ENCODE measurements at regions not wholly inside any gene's neighbourhood (a gene's known extent, or its start where the extent isn't known, plus 50 kb on each side); places are given as distances from the start of the nearest gene placed in this dataset.

GRCh38 chr19:31126236-31126635 is 223.0 kb downstream of the TSHZ3 start:
- no peaks in the 10 kb centered on the region for H3K36me3 ChIP-seq (replicated peaks; ENCODE audit: insufficient read depth, low read length)
- no peaks in the 10 kb centered on the region for H4K20me1 ChIP-seq (ENCODE audit: insufficient read depth, low read length)
- no peak overlapping the region for H3K9ac ChIP-seq (ENCODE audit: low read length)
- H3K4me1 ChIP-seq (ENCODE audit: low read length), result no peaks in the 10 kb centered on the region
- peaks cover 8% of the 10 kb centered on the region; the same call in 1 of the 2 replicates for H3K27me3 ChIP-seq (replicated peaks; ENCODE audit: insufficient read depth, low read length)
- no peaks in the 10 kb centered on the region for H3F3A ChIP-seq (ENCODE audit: insufficient read depth, low read length)
- no peak for DNase-seq
- no peaks in the 10 kb centered on the region for H3K9me3 ChIP-seq (replicated peaks; ENCODE audit: insufficient read depth, low read length)
- H3K4me2 ChIP-seq (ENCODE audit: low read depth, low read length), result no peak overlapping the region
- no peaks in the 10 kb centered on the region for H3K9me2 ChIP-seq (replicated peaks; ENCODE audit: insufficient read depth, low read length)
- no peaks in the 10 kb centered on the region for H3K79me2 ChIP-seq (ENCODE audit: low read length)
- H3K4me3 ChIP-seq (ENCODE audit: low read length), result no peak overlapping the region
- no peak overlapping the region for H3K27ac ChIP-seq (ENCODE audit: low read length)
- no peak for TF ChIP-seq CTCF (IDR thresholded peaks at IDR 0.05; ENCODE audit: low read length)
- TF ChIP-seq EZH2phosphoT487 (IDR thresholded peaks at IDR 0.05; ENCODE audit: low read length), result no peak
- no peak for TF ChIP-seq EZH2 (optimal IDR thresholded peaks at IDR 0.05; ENCODE audit: low read depth, low read length)
- no peak overlapping the region for H2AFZ ChIP-seq (ENCODE audit: low read length)

- Histone ChIP-seq H3K4me1 (ENCODE audit: low read length) (no peaks in the 10 kb centered on the region), H3K36me3 (replicated peaks; ENCODE audit: insufficient read depth, low read length) (no peaks in the 10 kb centered on the region), H3K4me3 (ENCODE audit: low read length) (no peak overlapping the region), H3K27me3 (replicated peaks; ENCODE audit: insufficient read depth, low read length) (peaks cover 8% of the 10 kb centered on the region; the same call in 1 of the 2 replicates), H3K9ac (ENCODE audit: low read length) (no peak overlapping the region), H3K27ac (ENCODE audit: low read length) (no peak overlapping the region), H3F3A (ENCODE audit: insufficient read depth, low read length) (no peaks in the 10 kb centered on the region), H3K9me2 (replicated peaks; ENCODE audit: insufficient read depth, low read length) (no peaks in the 10 kb centered on the region), H3K9me3 (replicated peaks; ENCODE audit: insufficient read depth, low read length) (no peaks in the 10 kb centered on the region), H2AFZ (ENCODE audit: low read length) (no peak overlapping the region), H3K79me2 (ENCODE audit: low read length) (no peaks in the 10 kb centered on the region), H4K20me1 (ENCODE audit: insufficient read depth, low read length) (no peaks in the 10 kb centered on the region), H3K4me2 (ENCODE audit: low read depth, low read length) (no peak overlapping the region)
- DNase-seq, result no peak
- TF ChIP-seq EZH2phosphoT487 (IDR thresholded peaks at IDR 0.05; ENCODE audit: low read length) (no peak), EZH2 (optimal IDR thresholded peaks at IDR 0.05; ENCODE audit: low read depth, low read length) (no peak), CTCF (IDR thresholded peaks at IDR 0.05; ENCODE audit: low read length) (no peak)
Observed at GRCh38 chr19:31125071-31125470, 224.2 kb downstream of the TSHZ3 start.

GRCh38 chr19:31121501-31121900 is 227.7 kb downstream of the TSHZ3 start:
- H2AFZ ChIP-seq (ENCODE audit: low read length), result no peak overlapping the region
- no peak for TF ChIP-seq EZH2phosphoT487 (IDR thresholded peaks at IDR 0.05; ENCODE audit: low read length)
- no peak overlapping the region for H3K9ac ChIP-seq (ENCODE audit: low read length)
- H3K4me3 ChIP-seq (ENCODE audit: low read length), result no peak overlapping the region
- H3F3A ChIP-seq (ENCODE audit: insufficient read depth, low read length), result no peaks in the 10 kb centered on the region
- no peaks in the 10 kb centered on the region for H3K79me2 ChIP-seq (ENCODE audit: low read length)
- no peaks in the 10 kb centered on the region for H3K9me2 ChIP-seq (replicated peaks; ENCODE audit: insufficient read depth, low read length)
- H3K27me3 ChIP-seq (replicated peaks; ENCODE audit: insufficient read depth, low read length), result peaks cover 8% of the 10 kb centered on the region; the same call in 1 of the 2 replicates
- H4K20me1 ChIP-seq (ENCODE audit: insufficient read depth, low read length), result no peaks in the 10 kb centered on the region
- H3K27ac ChIP-seq (ENCODE audit: low read length), result no peak overlapping the region
- H3K4me1 ChIP-seq (ENCODE audit: low read length), result no peaks in the 10 kb centered on the region
- no peak for DNase-seq
- no peaks in the 10 kb centered on the region for H3K9me3 ChIP-seq (replicated peaks; ENCODE audit: insufficient read depth, low read length)
- H3K4me2 ChIP-seq (ENCODE audit: low read depth, low read length), result no peak overlapping the region
- H3K36me3 ChIP-seq (replicated peaks; ENCODE audit: insufficient read depth, low read length), result no peaks in the 10 kb centered on the region

- Histone ChIP-seq H3K9me2 (replicated peaks; ENCODE audit: insufficient read depth, low read length) (no peaks in the 10 kb centered on the region), H4K20me1 (ENCODE audit: insufficient read depth, low read length) (no peaks in the 10 kb centered on the region), H3K9ac (ENCODE audit: low read length) (no peak overlapping the region), H3K27me3 (replicated peaks; ENCODE audit: insufficient read depth, low read length) (peaks cover 3% of the 10 kb centered on the region; the same call in 1 of the 2 replicates), H3K9me3 (replicated peaks; ENCODE audit: insufficient read depth, low read length) (no peaks in the 10 kb centered on the region), H3K27ac (ENCODE audit: low read length) (no peak overlapping the region), H3K36me3 (replicated peaks; ENCODE audit: insufficient read depth, low read length) (no peaks in the 10 kb centered on the region), H2AFZ (ENCODE audit: low read length) (no peak overlapping the region), H3F3A (ENCODE audit: insufficient read depth, low read length) (no peaks in the 10 kb centered on the region), H3K4me1 (ENCODE audit: low read length) (no peaks in the 10 kb centered on the region), H3K79me2 (ENCODE audit: low read length) (no peaks in the 10 kb centered on the region), H3K4me3 (ENCODE audit: low read length) (no peak overlapping the region), H3K4me2 (ENCODE audit: low read depth, low read length) (no peak overlapping the region)
- no peak for DNase-seq
- no peak for TF ChIP-seq EZH2 (optimal IDR thresholded peaks at IDR 0.05; ENCODE audit: low read depth, low read length)
- no peak for TF ChIP-seq EZH2phosphoT487 (IDR thresholded peaks at IDR 0.05; ENCODE audit: low read length)
- TF ChIP-seq CTCF (IDR thresholded peaks at IDR 0.05; ENCODE audit: low read length), result no peak
Observed at GRCh38 chr19:31120952-31121351, 228.3 kb downstream of the TSHZ3 start.

Data from MM.1S (cell line).